IMR-90 (cell line): ENCODE measurements at regions not wholly inside any gene's neighbourhood (a gene's known extent, or its start where the extent isn't known, plus 50 kb on each side); places are given as distances from the start of the nearest gene placed in this dataset.

ENCODE experiments used
- ATAC-seq: fragments of 200-7000 bp; cut with Tn5 transposase; 2 replicates; pipeline ENCODE4 v1.9.1; 2020; ENCODE audit warnings: low read depth, mild to moderate bottlenecking, moderate library complexity
- BruUV-seq: library from RNA; stranded (reverse); fragments of 400-500 nt; replicated peaks from 2 replicates; lab custom pipeline; 2021; lab: Mats Ljungman, UMichigan
- CTCF ChIA-PET: fragments of 300-600 bp; formaldehyde crosslinking; extraction: SDS; loops from one replicate; lab custom pipeline; 2021; ENCODE audit warnings: antibody characterized with exemption; lab: Yijun Ruan, JAX
- POLR2A ChIA-PET: fragments of 300-600 bp; sonication (Branson Sonifier 250); formaldehyde crosslinking; loops from one replicate; lab custom pipeline; 2022; ENCODE audit warnings: antibody characterized with exemption; ENCODE audit not compliant: unreplicated experiment; lab: Charles Lee
- DNase-seq: peaks from one replicate; pipeline ENCODE4 v3.0.0; 2013
- H2AFZ ChIP-seq: replicated peaks from 2 replicates; pipeline ENCODE3; 2013; ENCODE audit warnings: low read length, mild to moderate bottlenecking; ENCODE audit not compliant: poor library complexity
- H2AK5ac ChIP-seq: 2 replicates; pipeline ENCODE4 v1.6.1; 2013; ENCODE audit warnings: low read depth, low read length, inconsistent platforms
- H2AK9ac ChIP-seq: replicated peaks from 2 replicates; pipeline ENCODE3; 2013; ENCODE audit warnings: mild to moderate bottlenecking, low read depth, low read length, moderate library complexity; ENCODE audit not compliant: poor library complexity
- H2BK120ac ChIP-seq: 2 replicates; pipeline ENCODE4 v1.6.1; 2013; ENCODE audit warnings: low read depth, low read length, inconsistent platforms
- H2BK15ac ChIP-seq: 3 replicates; pipeline ENCODE4 v1.6.1; 2013; ENCODE audit warnings: low read depth, low read length, inconsistent platforms
- H2BK20ac ChIP-seq: 2 replicates; pipeline ENCODE4 v1.6.1; 2013; ENCODE audit warnings: low read depth, mild to moderate bottlenecking, inconsistent platforms, low read length, moderate library complexity
- H2BK5ac ChIP-seq: 2 replicates; pipeline ENCODE4 v1.6.1; 2013; ENCODE audit warnings: mild to moderate bottlenecking, low read depth, low read length, inconsistent platforms; ENCODE audit not compliant: poor library complexity, severe bottlenecking
- H3K14ac ChIP-seq: replicated peaks from 2 replicates; pipeline ENCODE4 v1.6.1; 2013; ENCODE audit warnings: low read depth, low read length, inconsistent platforms
- H3K18ac ChIP-seq: 2 replicates; pipeline ENCODE4 v1.6.1; 2013; ENCODE audit warnings: low read depth, low read length, control low read depth
- H3K23ac ChIP-seq: 2 replicates; pipeline ENCODE4 v1.6.1; 2013; ENCODE audit warnings: low read depth, low read length, inconsistent platforms
- H3K27ac ChIP-seq: 2 replicates; pipeline ENCODE4 v1.5.1; 2013; ENCODE audit warnings: mild to moderate bottlenecking, control low read depth, low read length; ENCODE audit not compliant: insufficient read depth
- H3K27me3 ChIP-seq: 2 replicates; pipeline ENCODE4 v1.6.1; 2013; ENCODE audit warnings: low read length; ENCODE audit not compliant: control insufficient read depth, insufficient read depth
- H3K36me3 ChIP-seq: 2 replicates; pipeline ENCODE4 v1.6.1; 2013; ENCODE audit warnings: low read length, mixed read lengths; ENCODE audit not compliant: control insufficient read depth, insufficient read depth
- H3K4ac ChIP-seq: 2 replicates; pipeline ENCODE4 v1.6.1; 2013; ENCODE audit warnings: low read depth, low read length, inconsistent platforms
- H3K4me1 ChIP-seq: 2 replicates; pipeline ENCODE4 v1.6.1; 2013; ENCODE audit warnings: low read length, mixed read lengths; ENCODE audit not compliant: control insufficient read depth, insufficient read depth
- H3K4me2 ChIP-seq: 2 replicates; pipeline ENCODE4 v1.6.1; 2013; ENCODE audit warnings: low read depth, mild to moderate bottlenecking, control low read depth, low read length, moderate library complexity
- H3K4me3 ChIP-seq: 2 replicates; pipeline ENCODE4 v1.5.1; 2013; ENCODE audit warnings: low read depth, mild to moderate bottlenecking, control low read depth, low read length, moderate library complexity; ENCODE audit not compliant: insufficient read depth
- H3K56ac ChIP-seq: 2 replicates; pipeline ENCODE4 v1.6.1; 2013; ENCODE audit warnings: low read length, inconsistent platforms; ENCODE audit not compliant: insufficient read depth; ENCODE audit errors: extremely low read depth
- H3K79me1 ChIP-seq, 2 experiments: 2 replicates each; pipeline ENCODE4 v1.6.1; 2013; ENCODE audit warnings: low read length in 2 of 2, inconsistent platforms in 1 of 2, low read depth in 1 of 2
- H3K9ac ChIP-seq: 2 replicates; pipeline ENCODE4 v1.6.1; 2013; ENCODE audit warnings: low read depth, low read length, control low read depth
- H3K9me1 ChIP-seq: 2 replicates; pipeline ENCODE4 v1.6.1; 2013; ENCODE audit warnings: low read length, inconsistent platforms; ENCODE audit not compliant: insufficient read depth
- H3K9me3 ChIP-seq: 2 replicates; pipeline ENCODE4 v1.6.1; 2013; ENCODE audit warnings: low read length; ENCODE audit not compliant: control insufficient read depth, insufficient read depth
- H4K20me1 ChIP-seq: 2 replicates; pipeline ENCODE4 v1.6.1; 2013; ENCODE audit warnings: low read length, inconsistent platforms; ENCODE audit not compliant: insufficient read depth
- H4K5ac ChIP-seq: 2 replicates; pipeline ENCODE4 v1.6.1; 2013; ENCODE audit warnings: mild to moderate bottlenecking, low read depth, low read length, control low read depth
- H4K8ac ChIP-seq, 2 experiments: 2 replicates each; pipeline ENCODE4 v1.6.1; 2013; ENCODE audit warnings: low read depth in 2 of 2, low read length in 2 of 2, control low read depth in 1 of 2, inconsistent platforms in 1 of 2
- H4K91ac ChIP-seq: 2 replicates; pipeline ENCODE4 v1.6.1; 2013; ENCODE audit warnings: low read depth, low read length, inconsistent platforms; ENCODE audit not compliant: insufficient read depth
- BHLHE40 ChIP-seq: fragments of 150-350 bp; IDR thresholded peaks from 2 replicates; pipeline ENCODE4 v1.6.1; 2016; ENCODE audit warnings: mild to moderate bottlenecking, low read depth, low read length
- CTCF ChIP-seq: conservative IDR thresholded peaks from 2 replicates; pipeline ENCODE4 v1.5.1; 2012; ENCODE audit warnings: mild to moderate bottlenecking, low read depth, low read length, improper control_type of control experiment
- FOS ChIP-seq: fragments of 150-350 bp; IDR thresholded peaks from 2 replicates; pipeline ENCODE4 v1.6.1; 2016; ENCODE audit warnings: low read depth, low read length
- MAFK ChIP-seq: IDR thresholded peaks from 2 replicates; pipeline ENCODE4 v1.6.1; 2012; ENCODE audit warnings: low read depth, low read length, improper control_type of control experiment
- MAZ ChIP-seq: IDR thresholded peaks from 2 replicates; pipeline ENCODE4 v1.6.1; 2012; ENCODE audit warnings: low read depth, mild to moderate bottlenecking, low read length, improper control_type of control experiment, moderate library complexity, borderline replicate concordance
- RFX5 ChIP-seq: IDR thresholded peaks from 2 replicates; pipeline ENCODE4 v1.8.0; 2012; ENCODE audit warnings: low read depth, mild to moderate bottlenecking, low read length, moderate library complexity
- USF2 ChIP-seq: fragments of 150-350 bp; IDR thresholded peaks from 2 replicates; pipeline ENCODE4 v1.6.1; 2017; ENCODE audit warnings: mild to moderate bottlenecking, antibody characterized with exemption, low read length, low read depth
- WGBS, 2 experiments: methylation state at CpG; one replicate each; pipeline versions ENCODE4 v1.1.5 to v1.1.7; 2013; ENCODE audit warnings: missing lambda C conversion rate in 2 of 2; ENCODE audit not compliant: insufficient read length in 1 of 2; ENCODE audit errors: extremely low coverage in 2 of 2; 5-methylcytosine and 5-hydroxymethylcytosine counted together
- dilution Hi-C: fragments of 300-500 bp; cut with HindIII; formaldehyde crosslinking; loops from one replicate; pipeline ENCODE4 v1.14.3; 2018; ENCODE audit warnings: low sequenced_read_pairs; ENCODE audit not compliant: unreplicated experiment
- in situ Hi-C: fragments of 300-500 bp; cut with MboI; formaldehyde crosslinking; loops from 3 replicates; pipeline ENCODE4 v1.14.3; 2019; ENCODE audit warnings: low sequenced_read_pairs, inconsistent platforms, mixed read lengths
- intact Hi-C: fragments of 100-400 bp; cut with micrococcal nuclease; formaldehyde crosslinking; loops from 2 replicates; pipeline ENCODE4 v1.10.0; 2022

- Histone ChIP-seq H3K79me1 (no peaks in the 10 kb centered on the region), H3K14ac (no peak overlapping the region), H2AFZ (no peak overlapping the region), H2BK120ac (no peak overlapping the region), H3K27ac (no peak overlapping the region), H3K36me3 (no peaks in the 10 kb centered on the region), H3K4me1 (no peaks in the 10 kb centered on the region), H3K23ac (no peak overlapping the region), H3K9ac (no peak overlapping the region), H3K4ac (no peak overlapping the region), H4K5ac (no peak overlapping the region), H3K27me3 (no peaks in the 10 kb centered on the region), H3K18ac (no peak overlapping the region), H3K9me3 (peaks cover 3% of the 10 kb centered on the region; the same call in 1 of the 2 replicates), H3K56ac (no peak overlapping the region), H2AK5ac (no peak overlapping the region), H3K4me2 (no peak overlapping the region), H4K8ac (no peak overlapping the region), H2BK15ac (no peak overlapping the region), H2BK20ac (no peak overlapping the region), H2AK9ac (no peak overlapping the region), H3K9me1 (no peaks in the 10 kb centered on the region), H4K91ac (no peak overlapping the region), H4K20me1 (no peaks in the 10 kb centered on the region), H3K4me3 (no peak overlapping the region), H2BK5ac (no peak overlapping the region)
- no peak for ATAC-seq
- DNase-seq = no peak
- in situ Hi-C loops = no loop called here
- dilution Hi-C loops = no loop called here
- intact Hi-C loops = no loop called here
- POLR2A ChIA-PET = no interaction called here
- WGBS, 2 experiments = no CpG with 5 or more reads among the region's 2 CpGs
- BruUV-seq = no TSS peak
- no peak for TF ChIP-seq MAFK
- TF ChIP-seq RFX5 = no peak
- TF ChIP-seq USF2 = no peak
- TF ChIP-seq MAZ = no peak
- no peak for TF ChIP-seq BHLHE40
- no peak for TF ChIP-seq CTCF
- TF ChIP-seq FOS = no peak
- CTCF ChIA-PET = interaction anchor here (0.7 kb wide), 1 partner anchor 31 kb away, joined by 3 read pairs; no protein-coding TSS in a partner anchor
Observed at GRCh38 chr12:74242088-74242487, 295.5 kb upstream of the ATXN7L3B start.
